Fibroblast of lung (primary cell): ENCODE measurements at regions not wholly inside any gene's neighbourhood (a gene's known extent, or its start where the extent isn't known, plus 50 kb on each side); places are given as distances from the start of the nearest gene placed in this dataset.

ENCODE experiments used
- EZH2 ChIP-seq: IDR thresholded peaks from 2 replicates; pipeline ENCODE4 v1.5.1; 2012; ENCODE audit warnings: low read length, control low read depth, mild to moderate bottlenecking; ENCODE audit errors: missing control alignments
- TF ChIP-seq, protein P1 (sequence below), 2 donors: IDR thresholded peaks in 1 of 2; conservative IDR thresholded peaks in 1 of 2; 1 replicate in 1 of 2; 2 replicates in 1 of 2; pipeline ENCODE4 v1.5.1; 2011 to 2012; ENCODE audit warnings: low read length in 2 of 2, control low read depth in 1 of 2, inconsistent platforms in 1 of 2, low read depth in 1 of 2, mild to moderate bottlenecking in 1 of 2

- TF ChIP-seq, protein P1, sequence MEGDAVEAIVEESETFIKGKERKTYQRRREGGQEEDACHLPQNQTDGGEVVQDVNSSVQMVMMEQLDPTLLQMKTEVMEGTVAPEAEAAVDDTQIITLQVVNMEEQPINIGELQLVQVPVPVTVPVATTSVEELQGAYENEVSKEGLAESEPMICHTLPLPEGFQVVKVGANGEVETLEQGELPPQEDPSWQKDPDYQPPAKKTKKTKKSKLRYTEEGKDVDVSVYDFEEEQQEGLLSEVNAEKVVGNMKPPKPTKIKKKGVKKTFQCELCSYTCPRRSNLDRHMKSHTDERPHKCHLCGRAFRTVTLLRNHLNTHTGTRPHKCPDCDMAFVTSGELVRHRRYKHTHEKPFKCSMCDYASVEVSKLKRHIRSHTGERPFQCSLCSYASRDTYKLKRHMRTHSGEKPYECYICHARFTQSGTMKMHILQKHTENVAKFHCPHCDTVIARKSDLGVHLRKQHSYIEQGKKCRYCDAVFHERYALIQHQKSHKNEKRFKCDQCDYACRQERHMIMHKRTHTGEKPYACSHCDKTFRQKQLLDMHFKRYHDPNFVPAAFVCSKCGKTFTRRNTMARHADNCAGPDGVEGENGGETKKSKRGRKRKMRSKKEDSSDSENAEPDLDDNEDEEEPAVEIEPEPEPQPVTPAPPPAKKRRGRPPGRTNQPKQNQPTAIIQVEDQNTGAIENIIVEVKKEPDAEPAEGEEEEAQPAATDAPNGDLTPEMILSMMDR (conservative IDR thresholded peaks at IDR 0.05 in 1 of 2, IDR thresholded peaks at IDR 0.05 in 1 of 2; ENCODE audit: low read depth in 1 of 2, low read length in 2 of 2): no peak
- no peak for TF ChIP-seq EZH2
These were observed 388.9 kb downstream of the HTR1A start for GRCh38 chr5:63573380-63573779.
